Sigmoid colon (tissue), 4 donors: ENCODE measurements at regions not wholly inside any gene's neighbourhood (a gene's known extent, or its start where the extent isn't known, plus 50 kb on each side); places are given as distances from the start of the nearest gene placed in this dataset.

ENCODE experiments used
- POLR2AphosphoS5 ChIP-seq, 4 donors: sonication (generic); formaldehyde crosslinking; IDR thresholded peaks; one replicate each; pipeline ENCODE4 v1.6.1; 2017; ENCODE audit warnings: antibody characterized with exemption in 4 of 4
- TF ChIP-seq, protein P1 (sequence below), 4 experiments: fragments of 450-650 bp in 3 of 4; fragments of 200-600 bp in 1 of 4; IDR thresholded peaks; one replicate each; pipeline ENCODE4 v1.5.1; 2016 to 2019; ENCODE audit warnings: antibody characterized with exemption in 4 of 4, mild to moderate bottlenecking in 3 of 4, moderate library complexity in 2 of 4

DNA sequence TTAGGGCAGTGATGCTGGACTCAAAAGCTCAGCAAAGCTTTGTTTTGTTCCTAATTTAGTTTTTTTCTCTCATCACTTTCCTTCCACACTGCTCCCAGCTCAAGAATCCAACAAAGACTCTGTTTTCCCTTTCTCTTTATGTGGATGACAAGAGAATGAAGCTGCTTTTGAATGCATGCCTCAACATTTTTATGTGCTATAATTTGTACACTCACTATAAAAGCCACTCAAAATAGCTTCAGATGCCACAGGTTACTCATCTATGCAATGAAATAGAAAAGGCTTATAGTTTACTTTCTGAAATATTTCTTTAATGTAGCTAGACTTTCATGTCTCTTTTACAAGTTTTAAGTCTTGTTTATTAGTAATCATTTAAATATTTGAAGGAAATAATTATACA, 714.9 kb downstream of the OTOL1 start:
- no peak for TF ChIP-seq POLR2AphosphoS5 (IDR thresholded peaks at IDR 0.05)
- TF ChIP-seq, protein P1, sequence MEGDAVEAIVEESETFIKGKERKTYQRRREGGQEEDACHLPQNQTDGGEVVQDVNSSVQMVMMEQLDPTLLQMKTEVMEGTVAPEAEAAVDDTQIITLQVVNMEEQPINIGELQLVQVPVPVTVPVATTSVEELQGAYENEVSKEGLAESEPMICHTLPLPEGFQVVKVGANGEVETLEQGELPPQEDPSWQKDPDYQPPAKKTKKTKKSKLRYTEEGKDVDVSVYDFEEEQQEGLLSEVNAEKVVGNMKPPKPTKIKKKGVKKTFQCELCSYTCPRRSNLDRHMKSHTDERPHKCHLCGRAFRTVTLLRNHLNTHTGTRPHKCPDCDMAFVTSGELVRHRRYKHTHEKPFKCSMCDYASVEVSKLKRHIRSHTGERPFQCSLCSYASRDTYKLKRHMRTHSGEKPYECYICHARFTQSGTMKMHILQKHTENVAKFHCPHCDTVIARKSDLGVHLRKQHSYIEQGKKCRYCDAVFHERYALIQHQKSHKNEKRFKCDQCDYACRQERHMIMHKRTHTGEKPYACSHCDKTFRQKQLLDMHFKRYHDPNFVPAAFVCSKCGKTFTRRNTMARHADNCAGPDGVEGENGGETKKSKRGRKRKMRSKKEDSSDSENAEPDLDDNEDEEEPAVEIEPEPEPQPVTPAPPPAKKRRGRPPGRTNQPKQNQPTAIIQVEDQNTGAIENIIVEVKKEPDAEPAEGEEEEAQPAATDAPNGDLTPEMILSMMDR (IDR thresholded peaks at IDR 0.05): no peak
